Ishikawa (cell line): ENCODE measurements at regions not wholly inside any gene's neighbourhood (a gene's known extent, or its start where the extent isn't known, plus 50 kb on each side); places are given as distances from the start of the nearest gene placed in this dataset.

Experiments used
- CEBPB ChIP-seq: IDR thresholded peaks from 2 replicates; pipeline ENCODE4 v1.6.1; 2012
- CREB1 ChIP-seq: IDR thresholded peaks from 2 replicates; pipeline ENCODE4 v1.6.1; 2012; ENCODE audit warnings: low read depth
- EGR1 ChIP-seq: IDR thresholded peaks from 2 replicates; pipeline ENCODE4 v1.6.1; 2012
- EP300 ChIP-seq: IDR thresholded peaks from 2 replicates; pipeline ENCODE4 v1.6.1; 2012; ENCODE audit warnings: borderline replicate concordance
- FOXM1 ChIP-seq: IDR thresholded peaks from 2 replicates; pipeline ENCODE4 v1.6.1; 2012; ENCODE audit warnings: low read depth, borderline replicate concordance
- NFIC ChIP-seq: IDR thresholded peaks from 2 replicates; pipeline ENCODE4 v1.6.1; 2012
- RAD21 ChIP-seq: IDR thresholded peaks from 2 replicates; pipeline ENCODE4 v1.6.1; 2012; ENCODE audit warnings: low read depth
- TAF1 ChIP-seq: IDR thresholded peaks from 2 replicates; pipeline ENCODE4 v1.6.1; 2012; ENCODE audit warnings: low read depth, mild to moderate bottlenecking
- TCF12 ChIP-seq: IDR thresholded peaks from 2 replicates; pipeline ENCODE4 v1.6.1; 2012; ENCODE audit warnings: low read depth
- TEAD4 ChIP-seq: IDR thresholded peaks from 2 replicates; pipeline ENCODE4 v1.6.1; 2012
- USF1 ChIP-seq: IDR thresholded peaks from 2 replicates; pipeline ENCODE4 v1.6.1; 2012
- YY1 ChIP-seq: IDR thresholded peaks from 2 replicates; pipeline ENCODE4 v1.6.1; 2012; ENCODE audit warnings: low read depth
- ZBTB7A ChIP-seq: IDR thresholded peaks from 2 replicates; pipeline ENCODE4 v1.6.1; 2012; ENCODE audit warnings: low read depth
- TF ChIP-seq, protein P1 (sequence below): IDR thresholded peaks from 2 replicates; pipeline ENCODE4 v1.6.1; 2012; ENCODE audit warnings: low read depth, mild to moderate bottlenecking
- TF ChIP-seq, protein P2 (sequence below): IDR thresholded peaks from 2 replicates; pipeline ENCODE4 v1.6.1; 2012

- TF ChIP-seq YY1 (no peak), NFIC (no peak), EGR1 (no peak), ZBTB7A (no peak), EP300 (no peak), TCF12 (no peak), TAF1 (no peak), TEAD4 (no peak), FOXM1 (no peak), USF1 (no peak), CREB1 (no peak), RAD21 (no peak), CEBPB (no peak)
- TF ChIP-seq, protein P1, sequence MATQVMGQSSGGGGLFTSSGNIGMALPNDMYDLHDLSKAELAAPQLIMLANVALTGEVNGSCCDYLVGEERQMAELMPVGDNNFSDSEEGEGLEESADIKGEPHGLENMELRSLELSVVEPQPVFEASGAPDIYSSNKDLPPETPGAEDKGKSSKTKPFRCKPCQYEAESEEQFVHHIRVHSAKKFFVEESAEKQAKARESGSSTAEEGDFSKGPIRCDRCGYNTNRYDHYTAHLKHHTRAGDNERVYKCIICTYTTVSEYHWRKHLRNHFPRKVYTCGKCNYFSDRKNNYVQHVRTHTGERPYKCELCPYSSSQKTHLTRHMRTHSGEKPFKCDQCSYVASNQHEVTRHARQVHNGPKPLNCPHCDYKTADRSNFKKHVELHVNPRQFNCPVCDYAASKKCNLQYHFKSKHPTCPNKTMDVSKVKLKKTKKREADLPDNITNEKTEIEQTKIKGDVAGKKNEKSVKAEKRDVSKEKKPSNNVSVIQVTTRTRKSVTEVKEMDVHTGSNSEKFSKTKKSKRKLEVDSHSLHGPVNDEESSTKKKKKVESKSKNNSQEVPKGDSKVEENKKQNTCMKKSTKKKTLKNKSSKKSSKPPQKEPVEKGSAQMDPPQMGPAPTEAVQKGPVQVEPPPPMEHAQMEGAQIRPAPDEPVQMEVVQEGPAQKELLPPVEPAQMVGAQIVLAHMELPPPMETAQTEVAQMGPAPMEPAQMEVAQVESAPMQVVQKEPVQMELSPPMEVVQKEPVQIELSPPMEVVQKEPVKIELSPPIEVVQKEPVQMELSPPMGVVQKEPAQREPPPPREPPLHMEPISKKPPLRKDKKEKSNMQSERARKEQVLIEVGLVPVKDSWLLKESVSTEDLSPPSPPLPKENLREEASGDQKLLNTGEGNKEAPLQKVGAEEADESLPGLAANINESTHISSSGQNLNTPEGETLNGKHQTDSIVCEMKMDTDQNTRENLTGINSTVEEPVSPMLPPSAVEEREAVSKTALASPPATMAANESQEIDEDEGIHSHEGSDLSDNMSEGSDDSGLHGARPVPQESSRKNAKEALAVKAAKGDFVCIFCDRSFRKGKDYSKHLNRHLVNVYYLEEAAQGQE = no peak
- TF ChIP-seq, protein P2, sequence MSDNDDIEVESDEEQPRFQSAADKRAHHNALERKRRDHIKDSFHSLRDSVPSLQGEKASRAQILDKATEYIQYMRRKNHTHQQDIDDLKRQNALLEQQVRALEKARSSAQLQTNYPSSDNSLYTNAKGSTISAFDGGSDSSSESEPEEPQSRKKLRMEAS = no peak
These were observed 1223.3 kb downstream of the MAT2B start for GRCh38 chr5:164728733-164729132.

DNA sequence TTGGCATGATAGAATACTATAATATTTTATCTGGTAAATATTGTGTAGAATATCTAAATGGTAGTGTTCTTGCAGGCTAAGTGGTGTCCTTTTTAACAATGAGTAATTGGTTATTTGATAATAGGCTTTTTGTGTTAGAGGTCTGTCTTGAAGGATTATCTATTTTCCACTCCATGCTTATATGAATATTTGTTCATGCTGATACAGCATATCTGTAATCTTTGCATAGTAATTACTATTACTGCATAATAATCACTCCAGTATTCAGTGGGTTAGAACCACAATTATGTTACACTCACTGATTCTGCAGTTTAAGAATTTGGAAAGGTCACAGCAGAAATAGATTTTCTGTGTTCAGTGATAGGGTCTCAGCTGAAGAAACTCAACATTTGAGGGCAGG is 1229.9 kb downstream of the MAT2B start:
- TF ChIP-seq FOXM1 = no peak
- TF ChIP-seq EGR1 = no peak
- no peak for TF ChIP-seq CEBPB
- TF ChIP-seq, protein P1 = no peak
- TF ChIP-seq YY1 = no peak
- no peak for TF ChIP-seq ZBTB7A
- no peak for TF ChIP-seq USF1
- no peak for TF ChIP-seq TCF12
- TF ChIP-seq, protein P2 = no peak
- TF ChIP-seq TAF1 = no peak
- TF ChIP-seq TEAD4 = no peak
- no peak for TF ChIP-seq RAD21
- TF ChIP-seq EP300 = no peak
- no peak for TF ChIP-seq CREB1
- TF ChIP-seq NFIC = no peak

- no peak for TF ChIP-seq RAD21
- TF ChIP-seq TAF1 = no peak
These were observed 1236.0 kb downstream of the MAT2B start for GRCh38 chr5:164741376-164741775.

DNA sequence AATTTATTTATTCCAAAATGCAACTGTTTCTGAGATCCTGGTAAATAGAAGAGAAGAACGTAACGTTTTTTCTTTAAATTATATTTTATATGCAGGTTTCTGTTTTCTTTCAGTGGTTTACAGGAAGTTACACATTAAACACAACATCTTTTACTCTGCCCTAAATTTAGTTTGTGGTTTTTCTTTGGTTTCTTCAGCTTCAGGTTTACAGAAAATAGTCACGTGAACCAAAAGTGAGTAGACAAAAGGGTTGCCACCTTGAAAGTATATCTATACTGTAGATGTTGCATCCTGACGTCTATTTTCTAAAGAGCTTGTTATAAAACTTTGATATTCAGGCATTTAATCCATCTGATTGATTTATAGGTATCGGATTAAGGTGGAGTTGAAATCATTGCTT is 1236.6 kb downstream of the MAT2B start:
- TF ChIP-seq CREB1 (no peak), CEBPB (no peak), TAF1 (no peak), TEAD4 (no peak), YY1 (no peak), TCF12 (no peak), FOXM1 (no peak), EP300 (no peak), USF1 (no peak), NFIC (no peak), EGR1 (no peak), ZBTB7A (no peak), RAD21 (no peak)
- TF ChIP-seq, protein P1 = no peak
- TF ChIP-seq, protein P2 = no peak
